ENCODE measurements at regions not wholly inside any gene's neighbourhood (a gene's known extent, or its start where the extent isn't known, plus 50 kb on each side); places are given as distances from the start of the nearest gene placed in this dataset.

GRCh38 chr3:22996920-22997571 lies 206.1 kb upstream of the UBE2E2 start:
- Histone ChIP-seq H3K36me3 (ENCODE audit: control insufficient read depth, insufficient read depth, low read length) (no peaks in the 10 kb centered on the region), H3K27ac (ENCODE audit: low read depth, low read length) (no peak overlapping the region), H3K27me3 (ENCODE audit: control insufficient read depth, insufficient read depth, low read length) (no peaks in the 10 kb centered on the region), H3K9me3 (ENCODE audit: control insufficient read depth, insufficient read depth, low read length) (no peaks in the 10 kb centered on the region), H3K4me3 (ENCODE audit: low read depth, low read length) (no peak overlapping the region), H3K4me1 (ENCODE audit: control insufficient read depth, insufficient read depth, low read length) (no peaks in the 10 kb centered on the region)
- peak in 2 of 6 donors; percentile 40 to 43 for DNase-seq (ENCODE audit: low read depth in 4 of 6, low spot score in 6 of 6)
- no CpG with 5 or more reads among the region's 2 CpGs for WGBS (ENCODE audit: insufficient coverage)

GRCh38 chr3:23000371-23000770 lies 202.8 kb upstream of the UBE2E2 start:
- WGBS (ENCODE audit: insufficient coverage), result 67% methylated on average over 2 of the region's 4 CpGs
- H3K9me3 ChIP-seq (ENCODE audit: control insufficient read depth, insufficient read depth, low read length), result no peaks in the 10 kb centered on the region
- H3K36me3 ChIP-seq (ENCODE audit: control insufficient read depth, insufficient read depth, low read length), result no peaks in the 10 kb centered on the region
- H3K4me1 ChIP-seq (ENCODE audit: control insufficient read depth, insufficient read depth, low read length), result no peaks in the 10 kb centered on the region
- no peak overlapping the region for H3K4me3 ChIP-seq (ENCODE audit: low read depth, low read length)
- H3K27me3 ChIP-seq (ENCODE audit: control insufficient read depth, insufficient read depth, low read length), result no peaks in the 10 kb centered on the region
- DNase-seq (ENCODE audit: low read depth in 4 of 6, low spot score in 6 of 6), result no peak
- no peak overlapping the region for H3K27ac ChIP-seq (ENCODE audit: low read depth, low read length)

- Histone ChIP-seq H3K36me3 (ENCODE audit: control insufficient read depth, insufficient read depth, low read length) (no peaks in the 10 kb centered on the region), H3K9me3 (ENCODE audit: control insufficient read depth, insufficient read depth, low read length) (no peaks in the 10 kb centered on the region), H3K4me1 (ENCODE audit: control insufficient read depth, insufficient read depth, low read length) (no peaks in the 10 kb centered on the region), H3K27me3 (ENCODE audit: control insufficient read depth, insufficient read depth, low read length) (no peaks in the 10 kb centered on the region), H3K4me3 (ENCODE audit: low read depth, low read length) (no peak overlapping the region), H3K27ac (ENCODE audit: low read depth, low read length) (no peak overlapping the region)
- no CpG with 5 or more reads among the region's 1 CpG for WGBS (ENCODE audit: insufficient coverage)
- DNase-seq (ENCODE audit: low read depth in 4 of 6, low spot score in 6 of 6), result no peak
Measured at GRCh38 chr3:23002151-23002550, 201.0 kb upstream of the UBE2E2 start.

GRCh38 chr3:23002836-23003732 lies 200.0 kb upstream of the UBE2E2 start:
- Histone ChIP-seq H3K27me3 (ENCODE audit: control insufficient read depth, insufficient read depth, low read length) (no peaks in the 10 kb centered on the region), H3K9me3 (ENCODE audit: control insufficient read depth, insufficient read depth, low read length) (no peaks in the 10 kb centered on the region), H3K4me3 (ENCODE audit: low read depth, low read length) (no peak overlapping the region), H3K36me3 (ENCODE audit: control insufficient read depth, insufficient read depth, low read length) (no peaks in the 10 kb centered on the region), H3K27ac (ENCODE audit: low read depth, low read length) (no peak overlapping the region), H3K4me1 (ENCODE audit: control insufficient read depth, insufficient read depth, low read length) (no peaks in the 10 kb centered on the region)
- WGBS (ENCODE audit: insufficient coverage), result 61% methylated on average over 7 of the region's 15 CpGs
- peak in 1 of 6 donors; percentile 40 for DNase-seq (ENCODE audit: low read depth in 4 of 6, low spot score in 6 of 6)

- no peak for DNase-seq (ENCODE audit: low read depth in 4 of 6, low spot score in 6 of 6)
- Histone ChIP-seq H3K9me3 (ENCODE audit: control insufficient read depth, insufficient read depth, low read length) (no peaks in the 10 kb centered on the region), H3K27me3 (ENCODE audit: control insufficient read depth, insufficient read depth, low read length) (no peaks in the 10 kb centered on the region), H3K36me3 (ENCODE audit: control insufficient read depth, insufficient read depth, low read length) (no peaks in the 10 kb centered on the region), H3K4me1 (ENCODE audit: control insufficient read depth, insufficient read depth, low read length) (no peaks in the 10 kb centered on the region), H3K4me3 (ENCODE audit: low read depth, low read length) (no peak overlapping the region), H3K27ac (ENCODE audit: low read depth, low read length) (no peak overlapping the region)
- WGBS (ENCODE audit: insufficient coverage), result 89% methylated on average over 3 of the region's 4 CpGs
Measured at GRCh38 chr3:23003733-23004046, 199.4 kb upstream of the UBE2E2 start.

GRCh38 chr3:23004971-23005370 lies 198.2 kb upstream of the UBE2E2 start:
- H3K27ac ChIP-seq (ENCODE audit: low read depth, low read length), result no peak overlapping the region
- no peaks in the 10 kb centered on the region for H3K4me1 ChIP-seq (ENCODE audit: control insufficient read depth, insufficient read depth, low read length)
- H3K36me3 ChIP-seq (ENCODE audit: control insufficient read depth, insufficient read depth, low read length), result no peaks in the 10 kb centered on the region
- no peaks in the 10 kb centered on the region for H3K27me3 ChIP-seq (ENCODE audit: control insufficient read depth, insufficient read depth, low read length)
- H3K9me3 ChIP-seq (ENCODE audit: control insufficient read depth, insufficient read depth, low read length), result no peaks in the 10 kb centered on the region
- WGBS (ENCODE audit: insufficient coverage), result 94% methylated on average over 2 of the region's 5 CpGs
- H3K4me3 ChIP-seq (ENCODE audit: low read depth, low read length), result no peak overlapping the region
- no peak for DNase-seq (ENCODE audit: low read depth in 4 of 6, low spot score in 6 of 6)

GRCh38 chr3:23017801-23018200 lies 185.3 kb upstream of the UBE2E2 start:
- Histone ChIP-seq H3K9me3 (ENCODE audit: control insufficient read depth, insufficient read depth, low read length) (no peaks in the 10 kb centered on the region), H3K27me3 (ENCODE audit: control insufficient read depth, insufficient read depth, low read length) (no peaks in the 10 kb centered on the region), H3K4me3 (ENCODE audit: low read depth, low read length) (no peak overlapping the region), H3K36me3 (ENCODE audit: control insufficient read depth, insufficient read depth, low read length) (no peaks in the 10 kb centered on the region), H3K27ac (ENCODE audit: low read depth, low read length) (no peak overlapping the region), H3K4me1 (ENCODE audit: control insufficient read depth, insufficient read depth, low read length) (no peaks in the 10 kb centered on the region)
- WGBS (ENCODE audit: insufficient coverage), result 67% methylated on average over 1 of the region's 1 CpG
- DNase-seq (ENCODE audit: low read depth in 4 of 6, low spot score in 6 of 6), result no peak

- Histone ChIP-seq H3K9me3 (ENCODE audit: control insufficient read depth, insufficient read depth, low read length) (no peaks in the 10 kb centered on the region), H3K36me3 (ENCODE audit: control insufficient read depth, insufficient read depth, low read length) (no peaks in the 10 kb centered on the region), H3K27ac (ENCODE audit: low read depth, low read length) (no peak overlapping the region), H3K4me3 (ENCODE audit: low read depth, low read length) (no peak overlapping the region), H3K27me3 (ENCODE audit: control insufficient read depth, insufficient read depth, low read length) (no peaks in the 10 kb centered on the region), H3K4me1 (ENCODE audit: control insufficient read depth, insufficient read depth, low read length) (no peaks in the 10 kb centered on the region)
- 62% methylated on average over 3 of the region's 4 CpGs for WGBS (ENCODE audit: insufficient coverage)
- no peak for DNase-seq (ENCODE audit: low read depth in 4 of 6, low spot score in 6 of 6)
Measured at GRCh38 chr3:23019596-23020300, 183.4 kb upstream of the UBE2E2 start.

GRCh38 chr3:23028294-23028693 lies 174.8 kb upstream of the UBE2E2 start:
- H3K27ac ChIP-seq (ENCODE audit: low read depth, low read length), result no peak overlapping the region
- WGBS (ENCODE audit: insufficient coverage), result no CpG with 5 or more reads among the region's 2 CpGs
- H3K9me3 ChIP-seq (ENCODE audit: control insufficient read depth, insufficient read depth, low read length), result no peaks in the 10 kb centered on the region
- no peak overlapping the region for H3K4me3 ChIP-seq (ENCODE audit: low read depth, low read length)
- no peaks in the 10 kb centered on the region for H3K27me3 ChIP-seq (ENCODE audit: control insufficient read depth, insufficient read depth, low read length)
- H3K36me3 ChIP-seq (ENCODE audit: control insufficient read depth, insufficient read depth, low read length), result no peaks in the 10 kb centered on the region
- no peaks in the 10 kb centered on the region for H3K4me1 ChIP-seq (ENCODE audit: control insufficient read depth, insufficient read depth, low read length)
- DNase-seq (ENCODE audit: low read depth in 4 of 6, low spot score in 6 of 6), result no peak
